Cardiac fibroblast (primary cell): ENCODE measurements at regions not wholly inside any gene's neighbourhood (a gene's known extent, or its start where the extent isn't known, plus 50 kb on each side); places are given as distances from the start of the nearest gene placed in this dataset.

Experiments
- DNase-seq, 2 donors: peaks; one replicate each; pipeline versions ENCODE4 v3.0.0 to v3.0.0-alpha.2; 2010; ENCODE audit warnings: low read depth in 2 of 2
- H3K4me3 ChIP-seq, 2 donors: replicated peaks in 1 of 2; 1 replicate in 1 of 2; 2 replicates in 1 of 2; pipeline ENCODE4 v1.5.1; 2011; ENCODE audit warnings: low read depth in 2 of 2, low read length in 2 of 2, mild to moderate bottlenecking in 2 of 2, moderate library complexity in 1 of 2
- CTCF ChIP-seq: IDR thresholded peaks from one replicate; pipeline ENCODE4 v1.5.1; 2011; ENCODE audit warnings: low read depth, mild to moderate bottlenecking, low read length, inconsistent platforms

- no peak for DNase-seq
- H3K4me3 ChIP-seq: no peak overlapping the region
- no peak for TF ChIP-seq CTCF
Measured at GRCh38 chr3:107978131-107979055, 112.4 kb downstream of the CD47 start.

GRCh38 chr3:107977221-107978130 is 113.4 kb downstream of the CD47 start:
- no peak for TF ChIP-seq CTCF
- DNase-seq: no peak
- H3K4me3 ChIP-seq: no peak overlapping the region

- H3K4me3 ChIP-seq: no peak overlapping the region
- no peak for DNase-seq
Measured at GRCh38 chr3:107976202-107976800, 114.5 kb downstream of the CD47 start.

GRCh38 chr3:107975529-107976201 is 115.2 kb downstream of the CD47 start:
- DNase-seq: no peak
- TF ChIP-seq CTCF: no peak
- no peak overlapping the region for H3K4me3 ChIP-seq

More at GRCh38 chr3:107976202-107976800, 114.5 kb downstream of the CD47 start:
- no peak for TF ChIP-seq CTCF

- no peak for TF ChIP-seq CTCF
Measured at GRCh38 chr3:107973961-107974360, 116.9 kb downstream of the CD47 start.

GRCh38 chr3:107973152-107973551 is 117.7 kb downstream of the CD47 start:
- no peak for TF ChIP-seq CTCF
- no peak overlapping the region for H3K4me3 ChIP-seq
- DNase-seq: peak in 1 of 2 donors; percentile 44

More at GRCh38 chr3:107973961-107974360, 116.9 kb downstream of the CD47 start:
- DNase-seq: no peak
- H3K4me3 ChIP-seq: no peak overlapping the region
